ENCODE measurements at regions not wholly inside any gene's neighbourhood (a gene's known extent, or its start where the extent isn't known, plus 50 kb on each side); places are given as distances from the start of the nearest gene placed in this dataset.

DNA sequence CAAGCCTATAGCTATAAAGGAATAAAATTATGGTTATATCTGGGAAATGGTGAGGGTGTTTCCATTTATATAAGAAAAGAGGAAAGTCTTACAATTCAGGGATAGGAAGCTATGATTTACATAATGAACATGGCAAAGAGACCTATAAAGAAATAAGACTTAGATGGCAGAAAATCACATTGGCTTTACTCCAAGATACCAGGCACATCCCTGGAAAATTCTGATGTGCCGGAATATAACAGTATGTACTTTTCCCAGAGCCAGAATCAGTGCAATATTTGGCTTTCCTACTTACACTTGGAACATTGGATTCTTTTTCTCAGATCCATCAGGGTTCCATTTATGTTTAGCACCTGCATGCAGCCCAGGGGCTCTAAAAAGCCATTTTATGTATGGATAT, 357.8 kb downstream of the CETN3 start:
- no peaks in the 10 kb centered on the region for H3K9me1 ChIP-seq (replicated peaks; ENCODE audit: control insufficient read depth, extremely low read depth, insufficient read depth, low read length)
- H4K20me1 ChIP-seq (replicated peaks; ENCODE audit: control insufficient read depth, extremely low read depth, insufficient read depth, low read length) = no peaks in the 10 kb centered on the region
- FAIRE-seq = no peak
- no peaks in the 10 kb centered on the region for H3K9me3 ChIP-seq (replicated peaks; ENCODE audit: control insufficient read depth, insufficient read depth, low read length)
- H3K4me1 ChIP-seq (ENCODE audit: control insufficient read depth, extremely low read depth, insufficient read depth, low read length) = no peaks in the 10 kb centered on the region
- dilution Hi-C loops (cut with MboI; ENCODE audit: extremely low pct_ligation_motif_present, low sequenced_read_pairs) (no loop called here), intact Hi-C loops (cut with micrococcal nuclease) (no loop called here)
- H3K27me3 ChIP-seq (ENCODE audit: control insufficient read depth in 2 of 2, insufficient read depth in 2 of 2, low read length in 2 of 2) = no peaks in the 10 kb centered on the region
- ChIA-PET CTCF (no interaction called here), POLR2A (no interaction called here)
- BruUV-seq (replicated peaks) = no TSS peak
- H2AFZ ChIP-seq (ENCODE audit: low read depth, low read length) = no peak overlapping the region
- H3K27ac ChIP-seq (ENCODE audit: insufficient read depth, low read depth, low read length) = no peak overlapping the region
- H3K4me3 ChIP-seq (replicated peaks in 1 of 3; ENCODE audit: insufficient read depth in 1 of 3, low read depth in 1 of 3, low read length in 3 of 3) = no peak overlapping the region
- no peaks in the 10 kb centered on the region for H3K36me3 ChIP-seq (ENCODE audit: control insufficient read depth in 2 of 2, extremely low read depth in 1 of 2, insufficient read depth in 2 of 2, low read length in 2 of 2)
- no peak for DNase-seq (ENCODE audit: low read depth, low spot score)
- no peaks in the 10 kb centered on the region for H3K79me2 ChIP-seq (ENCODE audit: control insufficient read depth, insufficient read depth, low read length)
- no peak overlapping the region for H3K4me2 ChIP-seq (ENCODE audit: insufficient read depth, low read length)
- no peak overlapping the region for H3K9ac ChIP-seq (replicated peaks; ENCODE audit: extremely low read depth, insufficient read depth, low read length)
- TF ChIP-seq MYC (IDR thresholded peaks at IDR 0.05; ENCODE audit: low read depth, low read length) = no peak
- TF ChIP-seq, protein P1, sequence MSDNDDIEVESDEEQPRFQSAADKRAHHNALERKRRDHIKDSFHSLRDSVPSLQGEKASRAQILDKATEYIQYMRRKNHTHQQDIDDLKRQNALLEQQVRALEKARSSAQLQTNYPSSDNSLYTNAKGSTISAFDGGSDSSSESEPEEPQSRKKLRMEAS (IDR thresholded peaks at IDR 0.05; ENCODE audit: insufficient read depth, insufficient read length) = no peak
- TF ChIP-seq POLR2A (IDR thresholded peaks at IDR 0.05; ENCODE audit: low read depth, low read length) = no peak
- no peak for TF ChIP-seq POLR2AphosphoS5 (IDR thresholded peaks at IDR 0.05; ENCODE audit: insufficient read depth, low read depth, low read length)
- no peak for TF ChIP-seq FOS (IDR thresholded peaks at IDR 0.05; ENCODE audit: borderline replicate concordance, insufficient read depth, low read length)

DNA sequence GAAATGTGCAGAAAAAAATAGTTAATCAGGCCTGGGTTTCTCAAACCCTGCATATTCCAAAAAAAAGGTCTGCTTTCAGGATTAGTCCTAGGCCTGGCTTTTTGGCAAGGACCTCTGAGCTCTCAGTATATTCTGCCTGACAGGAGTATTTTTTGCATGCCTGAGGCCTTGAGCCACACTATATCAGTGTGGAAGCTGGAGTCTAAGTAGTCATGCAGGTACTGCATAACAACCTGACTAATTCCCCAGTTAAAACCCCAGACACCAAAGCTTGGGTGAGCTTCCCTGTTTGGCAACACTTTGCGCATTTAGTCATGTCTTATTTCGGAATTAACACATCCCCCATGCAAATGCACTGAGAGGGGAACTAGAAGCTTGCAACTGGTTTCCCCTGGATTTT, 359.5 kb downstream of the CETN3 start:
- Histone ChIP-seq H3K4me3 (replicated peaks in 1 of 3; ENCODE audit: insufficient read depth in 1 of 3, low read depth in 1 of 3, low read length in 3 of 3) (no peak overlapping the region), H3K27ac (ENCODE audit: insufficient read depth, low read depth, low read length) (no peak overlapping the region), H3K27me3 (ENCODE audit: control insufficient read depth in 2 of 2, insufficient read depth in 2 of 2, low read length in 2 of 2) (no peaks in the 10 kb centered on the region), H4K20me1 (replicated peaks; ENCODE audit: control insufficient read depth, extremely low read depth, insufficient read depth, low read length) (no peaks in the 10 kb centered on the region), H3K4me2 (ENCODE audit: insufficient read depth, low read length) (no peak overlapping the region), H3K4me1 (ENCODE audit: control insufficient read depth, extremely low read depth, insufficient read depth, low read length) (no peaks in the 10 kb centered on the region), H3K36me3 (ENCODE audit: control insufficient read depth in 2 of 2, extremely low read depth in 1 of 2, insufficient read depth in 2 of 2, low read length in 2 of 2) (no peaks in the 10 kb centered on the region), H3K79me2 (ENCODE audit: control insufficient read depth, insufficient read depth, low read length) (no peaks in the 10 kb centered on the region), H3K9ac (replicated peaks; ENCODE audit: extremely low read depth, insufficient read depth, low read length) (no peak overlapping the region), H3K9me3 (replicated peaks; ENCODE audit: control insufficient read depth, insufficient read depth, low read length) (no peaks in the 10 kb centered on the region), H3K9me1 (replicated peaks; ENCODE audit: control insufficient read depth, extremely low read depth, insufficient read depth, low read length) (no peaks in the 10 kb centered on the region), H2AFZ (ENCODE audit: low read depth, low read length) (no peak overlapping the region)
- CTCF ChIA-PET = no interaction called here
- BruUV-seq (replicated peaks) = no TSS peak
- no peak for TF ChIP-seq EZH2 (IDR thresholded peaks at IDR 0.05; ENCODE audit: borderline replicate concordance, low read depth, low read length, severe bottlenecking)
- no peak for TF ChIP-seq GATA2 (IDR thresholded peaks at IDR 0.05; ENCODE audit: insufficient read depth, insufficient read length, low read depth, low read length)
- no peak for TF ChIP-seq FOS (IDR thresholded peaks at IDR 0.05; ENCODE audit: borderline replicate concordance, insufficient read depth, low read length)
- TF ChIP-seq POLR2A (IDR thresholded peaks at IDR 0.05; ENCODE audit: low read depth, low read length) = no peak
- TF ChIP-seq, protein P2, sequence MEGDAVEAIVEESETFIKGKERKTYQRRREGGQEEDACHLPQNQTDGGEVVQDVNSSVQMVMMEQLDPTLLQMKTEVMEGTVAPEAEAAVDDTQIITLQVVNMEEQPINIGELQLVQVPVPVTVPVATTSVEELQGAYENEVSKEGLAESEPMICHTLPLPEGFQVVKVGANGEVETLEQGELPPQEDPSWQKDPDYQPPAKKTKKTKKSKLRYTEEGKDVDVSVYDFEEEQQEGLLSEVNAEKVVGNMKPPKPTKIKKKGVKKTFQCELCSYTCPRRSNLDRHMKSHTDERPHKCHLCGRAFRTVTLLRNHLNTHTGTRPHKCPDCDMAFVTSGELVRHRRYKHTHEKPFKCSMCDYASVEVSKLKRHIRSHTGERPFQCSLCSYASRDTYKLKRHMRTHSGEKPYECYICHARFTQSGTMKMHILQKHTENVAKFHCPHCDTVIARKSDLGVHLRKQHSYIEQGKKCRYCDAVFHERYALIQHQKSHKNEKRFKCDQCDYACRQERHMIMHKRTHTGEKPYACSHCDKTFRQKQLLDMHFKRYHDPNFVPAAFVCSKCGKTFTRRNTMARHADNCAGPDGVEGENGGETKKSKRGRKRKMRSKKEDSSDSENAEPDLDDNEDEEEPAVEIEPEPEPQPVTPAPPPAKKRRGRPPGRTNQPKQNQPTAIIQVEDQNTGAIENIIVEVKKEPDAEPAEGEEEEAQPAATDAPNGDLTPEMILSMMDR (IDR thresholded peaks at IDR 0.05; ENCODE audit: extremely low read depth in 1 of 2, insufficient read depth in 1 of 2, low read depth in 1 of 2, low read length in 2 of 2) = no peak
- TF ChIP-seq, protein P1 (IDR thresholded peaks at IDR 0.05; ENCODE audit: insufficient read depth, insufficient read length) = no peak
- no peak for TF ChIP-seq JUN (IDR thresholded peaks at IDR 0.05; ENCODE audit: borderline replicate concordance, insufficient read depth, insufficient read length, low read depth)
- no peak for TF ChIP-seq MYC (IDR thresholded peaks at IDR 0.05; ENCODE audit: low read depth, low read length)
- TF ChIP-seq POLR2AphosphoS5 (IDR thresholded peaks at IDR 0.05; ENCODE audit: insufficient read depth, low read depth, low read length) = no peak
- dilution Hi-C loops (cut with MboI; ENCODE audit: extremely low pct_ligation_motif_present, low sequenced_read_pairs) (no loop called here), intact Hi-C loops (cut with micrococcal nuclease) (no loop called here)
- no peak for DNase-seq (ENCODE audit: low read depth, low spot score)
- POLR2A ChIA-PET = no interaction called here
- no peak for FAIRE-seq

All from endothelial cell of umbilical vein (primary cell).